HG02642 (cell line): ENCODE measurements at regions not wholly inside any gene's neighbourhood (a gene's known extent, or its start where the extent isn't known, plus 50 kb on each side); places are given as distances from the start of the nearest gene placed in this dataset.
A peak's percentile ranks its signal among the peaks of the same experiment; 100 is the strongest.

ENCODE experiments used
- ATAC-seq: cut with Tn5 transposase; IDR thresholded peaks from one replicate; pipeline ENCODE4 v1.9.1; 2021; ENCODE audit warnings: mild to moderate bottlenecking; ENCODE audit not compliant: unreplicated experiment, poor library complexity

GRCh38 chr5:99929806-99930135, 605.4 kb upstream of the FAM174A start:
- ATAC-seq = no peak

- ATAC-seq = no peak
Measured at GRCh38 chr5:99929067-99929805, 605.9 kb upstream of the FAM174A start.

- no peak for ATAC-seq
Measured at GRCh38 chr5:99928490-99928889, 606.7 kb upstream of the FAM174A start.

- ATAC-seq = no peak
Measured at GRCh38 chr5:99926463-99926862, 608.7 kb upstream of the FAM174A start.

GRCh38 chr5:99922386-99922785, 612.8 kb upstream of the FAM174A start:
- ATAC-seq = no peak

- ATAC-seq = no peak
Measured at GRCh38 chr5:99911971-99912370, 623.2 kb upstream of the FAM174A start.

- ATAC-seq = no peak
Measured at GRCh38 chr5:99906776-99907175, 628.4 kb upstream of the FAM174A start.

- no peak for ATAC-seq
Measured at GRCh38 chr5:99901972-99902371, 633.2 kb upstream of the FAM174A start.

GRCh38 chr5:99900302-99900852, 634.8 kb upstream of the FAM174A start:
- ATAC-seq = no peak

- no peak for ATAC-seq
Measured at GRCh38 chr5:99879791-99880511, 655.2 kb upstream of the FAM174A start.

- no peak for ATAC-seq
Measured at GRCh38 chr5:99878830-99879229, 656.3 kb upstream of the FAM174A start.

GRCh38 chr5:99866740-99867139, 668.4 kb upstream of the FAM174A start:
- peak; percentile 79 for ATAC-seq

GRCh38 chr5:99865159-99865558, 670.0 kb upstream of the FAM174A start:
- no peak for ATAC-seq

- ATAC-seq = no peak
Measured at GRCh38 chr5:99835791-99836190, 699.4 kb upstream of the FAM174A start.

- ATAC-seq = no peak
Measured at GRCh38 chr5:99827136-99827535, 708.0 kb upstream of the FAM174A start.

- ATAC-seq = no peak
Measured at GRCh38 chr5:99817796-99818195, 717.4 kb upstream of the FAM174A start.

- no peak for ATAC-seq
Measured at GRCh38 chr5:99814321-99815063, 720.7 kb upstream of the FAM174A start.

- ATAC-seq = no peak
Measured at GRCh38 chr5:99808657-99809230, 726.4 kb upstream of the FAM174A start.

GRCh38 chr5:99807346-99807745, 727.8 kb upstream of the FAM174A start:
- no peak for ATAC-seq

GRCh38 chr5:99795031-99795430, 740.1 kb upstream of the FAM174A start:
- no peak for ATAC-seq

GRCh38 chr5:99788482-99788881, 746.7 kb upstream of the FAM174A start:
- ATAC-seq = no peak
